ENCODE measurements at regions not wholly inside any gene's neighbourhood (a gene's known extent, or its start where the extent isn't known, plus 50 kb on each side); places are given as distances from the start of the nearest gene placed in this dataset.

DNA sequence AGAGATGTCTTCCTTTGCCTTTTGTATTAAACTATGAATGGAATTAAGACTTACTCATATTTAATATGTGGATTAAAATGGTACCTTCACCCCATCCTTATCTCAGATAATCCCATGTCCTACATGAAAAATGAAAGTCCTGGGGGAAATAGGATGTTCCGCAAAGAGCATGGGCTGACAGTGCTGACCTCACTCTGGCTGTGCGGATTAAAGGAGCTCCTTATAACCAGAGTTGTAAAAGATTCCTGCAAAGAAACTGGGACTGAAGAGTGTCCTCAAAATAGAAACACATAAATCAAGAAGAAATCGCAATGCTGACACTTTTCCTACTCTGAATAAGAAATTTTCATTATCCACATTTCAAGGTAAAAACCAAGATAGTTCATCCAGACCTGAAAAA lies 384.5 kb downstream of the LIG4 start:
- intact Hi-C loops (cut with DNase I; ENCODE audit: low total_unique reads) = no loop called here
- no peaks in the 10 kb centered on the region for H3K36me3 ChIP-seq
- H3K27ac ChIP-seq = no peak overlapping the region
- no peak for DNase-seq
- no peak overlapping the region for H3K4me3 ChIP-seq
- no peak for TF ChIP-seq POLR2A (IDR thresholded peaks at IDR 0.05)
- TF ChIP-seq, protein P1, sequence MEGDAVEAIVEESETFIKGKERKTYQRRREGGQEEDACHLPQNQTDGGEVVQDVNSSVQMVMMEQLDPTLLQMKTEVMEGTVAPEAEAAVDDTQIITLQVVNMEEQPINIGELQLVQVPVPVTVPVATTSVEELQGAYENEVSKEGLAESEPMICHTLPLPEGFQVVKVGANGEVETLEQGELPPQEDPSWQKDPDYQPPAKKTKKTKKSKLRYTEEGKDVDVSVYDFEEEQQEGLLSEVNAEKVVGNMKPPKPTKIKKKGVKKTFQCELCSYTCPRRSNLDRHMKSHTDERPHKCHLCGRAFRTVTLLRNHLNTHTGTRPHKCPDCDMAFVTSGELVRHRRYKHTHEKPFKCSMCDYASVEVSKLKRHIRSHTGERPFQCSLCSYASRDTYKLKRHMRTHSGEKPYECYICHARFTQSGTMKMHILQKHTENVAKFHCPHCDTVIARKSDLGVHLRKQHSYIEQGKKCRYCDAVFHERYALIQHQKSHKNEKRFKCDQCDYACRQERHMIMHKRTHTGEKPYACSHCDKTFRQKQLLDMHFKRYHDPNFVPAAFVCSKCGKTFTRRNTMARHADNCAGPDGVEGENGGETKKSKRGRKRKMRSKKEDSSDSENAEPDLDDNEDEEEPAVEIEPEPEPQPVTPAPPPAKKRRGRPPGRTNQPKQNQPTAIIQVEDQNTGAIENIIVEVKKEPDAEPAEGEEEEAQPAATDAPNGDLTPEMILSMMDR (IDR thresholded peaks at IDR 0.05) = no peak
- H3K27me3 ChIP-seq = peaks cover 0 to 3% of the 10 kb centered on the region in 2 donors
- H3K9me3 ChIP-seq = no peaks in the 10 kb centered on the region
- no peaks in the 10 kb centered on the region for H3K4me1 ChIP-seq

- no peaks in the 10 kb centered on the region for H3K9me3 ChIP-seq
- no peak for TF ChIP-seq POLR2A (IDR thresholded peaks at IDR 0.05)
- TF ChIP-seq, protein P1 (IDR thresholded peaks at IDR 0.05) = no peak
- no peaks in the 10 kb centered on the region for H3K4me1 ChIP-seq
- H3K27me3 ChIP-seq = no peaks in the 10 kb centered on the region
- no peak overlapping the region for H3K4me3 ChIP-seq
- DNase-seq = no peak
- H3K36me3 ChIP-seq = no peaks in the 10 kb centered on the region
- intact Hi-C loops (cut with DNase I; ENCODE audit: low total_unique reads) = no loop called here
- H3K27ac ChIP-seq = no peak overlapping the region
Measured at GRCh38 chr13:107827840-107828549, 387.3 kb downstream of the LIG4 start.

DNA sequence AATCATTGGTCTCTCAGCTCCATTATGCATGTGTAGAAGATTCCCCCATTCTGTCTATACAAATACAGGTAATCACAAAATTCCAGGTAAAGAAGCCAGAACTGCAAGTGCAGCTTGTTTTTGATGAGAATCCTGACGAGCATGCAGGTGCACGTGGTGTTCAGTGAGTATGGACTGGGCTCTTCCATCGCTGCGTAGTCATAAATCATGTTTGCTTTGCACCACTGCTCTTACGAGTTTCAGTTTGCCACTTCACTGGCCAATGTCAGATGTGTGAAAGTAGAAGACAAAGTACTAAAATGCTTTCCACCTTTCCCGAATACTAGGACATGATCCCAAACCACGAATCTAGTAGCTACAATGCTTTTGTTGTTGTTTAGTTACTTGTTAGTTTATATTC lies 390.7 kb downstream of the LIG4 start:
- intact Hi-C loops (cut with DNase I; ENCODE audit: low total_unique reads) = no loop called here
- DNase-seq = no peak
- TF ChIP-seq, protein P1 (IDR thresholded peaks at IDR 0.05) = no peak
- no peak for TF ChIP-seq POLR2A (IDR thresholded peaks at IDR 0.05)
- no peaks in the 10 kb centered on the region for H3K36me3 ChIP-seq
- no peaks in the 10 kb centered on the region for H3K4me1 ChIP-seq
- H3K27ac ChIP-seq = no peak overlapping the region
- H3K4me3 ChIP-seq = no peak overlapping the region
- H3K9me3 ChIP-seq = no peaks in the 10 kb centered on the region
- no peaks in the 10 kb centered on the region for H3K27me3 ChIP-seq

- no peak for TF ChIP-seq POLR2A (IDR thresholded peaks at IDR 0.05)
- TF ChIP-seq, protein P1 (IDR thresholded peaks at IDR 0.05) = no peak
- H3K9me3 ChIP-seq = no peaks in the 10 kb centered on the region
- H3K27me3 ChIP-seq = no peaks in the 10 kb centered on the region
- H3K4me1 ChIP-seq = no peaks in the 10 kb centered on the region
- intact Hi-C loops (cut with DNase I; ENCODE audit: low total_unique reads) = no loop called here
- no peaks in the 10 kb centered on the region for H3K36me3 ChIP-seq
- no peak overlapping the region for H3K27ac ChIP-seq
- H3K4me3 ChIP-seq = no peak overlapping the region
- DNase-seq = no peak
Measured at GRCh38 chr13:107822006-107822405, 393.3 kb downstream of the LIG4 start.

- DNase-seq = no peak
- H3K36me3 ChIP-seq = no peaks in the 10 kb centered on the region
- H3K27ac ChIP-seq = no peak overlapping the region
- intact Hi-C loops (cut with DNase I; ENCODE audit: low total_unique reads) = no loop called here
- no peaks in the 10 kb centered on the region for H3K4me1 ChIP-seq
- H3K27me3 ChIP-seq = no peaks in the 10 kb centered on the region
- no peak overlapping the region for H3K4me3 ChIP-seq
- no peaks in the 10 kb centered on the region for H3K9me3 ChIP-seq
- TF ChIP-seq, protein P1 (IDR thresholded peaks at IDR 0.05) = no peak
- TF ChIP-seq POLR2A (IDR thresholded peaks at IDR 0.05) = no peak
Measured at GRCh38 chr13:107821492-107821891, 393.8 kb downstream of the LIG4 start.
